Activated naive CD8-positive, alpha-beta T cell treated with anti-CD3 and anti-CD28 coated beads, Interleukin-2, amount 10 ng/mL, durations not matched to agents 7 days and 5 days (primary cell): ENCODE measurements at regions not wholly inside any gene's neighbourhood (a gene's known extent, or its start where the extent isn't known, plus 50 kb on each side); places are given as distances from the start of the nearest gene placed in this dataset.

Experiments
- ATAC-seq: fragments of 150-1000 bp; cut with Tn5 transposase; one replicate; pipeline ENCODE4 v1.10.0; 2021; ENCODE audit warnings: low read depth, moderate library complexity
- POLR2A ChIA-PET: fragments of 350-600 bp; sonication (Branson Sonifier 250); formaldehyde crosslinking; loops from one replicate; lab custom pipeline; 2021; ENCODE audit warnings: antibody characterized with exemption; lab: Charles Lee
- DNase-seq: peaks from one replicate; pipeline ENCODE4 v3.0.0; 2021
- H3K27ac Mint-ChIP-seq: one replicate; pipeline ENCODE4 v1.8.0; 2022; ENCODE audit warnings: mild to moderate bottlenecking, mixed read lengths
- H3K27me3 Mint-ChIP-seq: one replicate; pipeline ENCODE4 v1.8.0; 2022; ENCODE audit warnings: mild to moderate bottlenecking, moderate library complexity, mixed read lengths
- H3K36me3 Mint-ChIP-seq: one replicate; pipeline ENCODE4 v1.8.0; 2021; ENCODE audit warnings: mild to moderate bottlenecking, mixed read lengths
- H3K4me1 Mint-ChIP-seq: one replicate; pipeline ENCODE4 v1.8.0; 2021; ENCODE audit warnings: mixed read lengths
- H3K4me3 Mint-ChIP-seq: one replicate; pipeline ENCODE4 v1.8.0; 2022; ENCODE audit warnings: mild to moderate bottlenecking, moderate library complexity, mixed read lengths
- H3K9me3 Mint-ChIP-seq: one replicate; pipeline ENCODE4 v1.8.0; 2021; ENCODE audit warnings: mixed read lengths

DNA sequence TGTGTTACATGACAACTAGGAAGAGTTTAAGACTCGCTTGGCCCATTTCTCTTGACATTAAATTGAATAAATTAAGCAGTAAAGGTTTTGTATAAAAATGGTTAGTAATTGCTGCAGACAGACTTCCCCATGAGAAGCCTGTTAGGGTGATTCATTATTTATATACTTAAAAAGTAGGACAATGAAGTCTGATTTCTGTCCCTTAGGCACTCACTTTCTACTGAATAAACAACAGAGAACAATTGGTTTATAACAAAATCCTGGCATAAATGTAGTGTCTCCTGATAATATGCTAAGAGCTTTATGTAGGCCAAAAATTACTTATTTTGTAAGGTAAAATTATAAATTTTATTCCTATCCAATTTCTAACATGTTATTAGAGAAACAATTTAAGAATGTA, 2138.5 kb upstream of the PCDH20 start:
- Mint-ChIP-seq H3K36me3 (no peaks in the 10 kb centered on the region), H3K4me3 (no peak overlapping the region), H3K4me1 (no peaks in the 10 kb centered on the region), H3K9me3 (no peaks in the 10 kb centered on the region), H3K27ac (no peak overlapping the region), H3K27me3 (no peaks in the 10 kb centered on the region)
- POLR2A ChIA-PET: no interaction called here
- DNase-seq: no peak
- ATAC-seq: no peak

DNA sequence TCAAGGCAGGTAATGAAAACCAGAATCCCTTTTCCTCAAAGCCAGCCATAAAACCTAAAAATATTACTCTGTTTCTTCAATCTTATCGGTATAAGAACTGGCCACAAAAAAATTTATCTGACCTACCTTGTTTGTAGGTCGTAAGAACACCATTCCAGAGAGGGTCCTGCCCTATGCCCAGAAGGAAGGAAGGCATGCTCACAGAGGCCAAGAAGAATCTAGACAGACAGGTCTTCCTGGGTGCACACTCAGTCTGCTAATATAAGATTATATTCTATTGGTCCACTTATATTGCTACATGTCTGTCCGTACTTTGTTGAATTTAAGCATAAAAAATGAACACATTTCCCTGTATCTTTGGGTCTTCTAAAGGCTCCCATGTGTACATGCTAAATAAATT, 2136.1 kb upstream of the PCDH20 start:
- Mint-ChIP-seq H3K27ac (no peak overlapping the region), H3K9me3 (no peaks in the 10 kb centered on the region), H3K4me1 (no peaks in the 10 kb centered on the region), H3K4me3 (no peak overlapping the region), H3K36me3 (no peaks in the 10 kb centered on the region), H3K27me3 (no peaks in the 10 kb centered on the region)
- DNase-seq (no peak), ATAC-seq (no peak)
- POLR2A ChIA-PET: no interaction called here

DNA sequence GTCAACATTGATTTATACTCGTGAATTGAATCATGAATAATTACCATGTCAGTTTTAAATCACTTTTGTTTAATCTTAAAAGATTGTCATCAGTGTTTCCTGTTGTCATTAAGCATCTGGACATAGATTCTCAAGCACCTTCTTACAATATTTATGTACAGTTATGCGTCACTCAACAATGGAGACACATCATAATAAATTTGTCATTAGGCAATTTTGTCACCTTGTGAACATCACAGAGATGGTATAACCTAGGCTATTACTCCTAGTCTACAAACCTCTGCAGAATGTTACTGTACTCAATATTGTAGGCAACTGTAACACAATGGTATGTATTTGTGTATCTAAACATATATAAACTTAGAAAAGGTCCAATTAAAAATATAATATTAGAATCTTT, 2130.9 kb upstream of the PCDH20 start:
- ATAC-seq (no peak), DNase-seq (no peak)
- H3K36me3 Mint-ChIP-seq: no peaks in the 10 kb centered on the region
- no peak overlapping the region for H3K4me3 Mint-ChIP-seq
- no peak overlapping the region for H3K27ac Mint-ChIP-seq
- H3K9me3 Mint-ChIP-seq: peaks cover 3% of the 10 kb centered on the region
- no peaks in the 10 kb centered on the region for H3K27me3 Mint-ChIP-seq
- POLR2A ChIA-PET: no interaction called here
- H3K4me1 Mint-ChIP-seq: no peaks in the 10 kb centered on the region

DNA sequence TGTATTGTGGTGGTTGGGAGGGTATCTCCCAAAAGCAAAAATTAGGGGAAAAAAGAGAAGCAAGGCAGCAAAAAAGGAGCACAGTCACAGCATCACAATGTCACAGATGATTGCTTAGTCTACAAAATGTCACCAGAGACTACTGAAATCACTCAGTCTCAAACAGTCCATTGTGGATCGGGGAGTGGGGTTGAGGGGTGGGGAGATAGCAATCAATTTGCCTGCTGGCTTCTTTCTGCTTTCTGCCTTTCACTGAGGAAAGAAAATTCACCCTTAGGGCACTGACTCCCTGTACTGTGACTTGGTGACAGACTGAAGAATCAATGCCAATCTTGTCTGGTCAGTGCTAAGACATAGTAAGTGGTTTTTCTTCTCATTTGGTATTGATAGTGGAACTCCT, 2127.1 kb upstream of the PCDH20 start:
- ATAC-seq: no peak
- no peaks in the 10 kb centered on the region for H3K4me1 Mint-ChIP-seq
- no peak overlapping the region for H3K4me3 Mint-ChIP-seq
- no peak for DNase-seq
- H3K36me3 Mint-ChIP-seq: no peaks in the 10 kb centered on the region
- POLR2A ChIA-PET: no interaction called here
- H3K27ac Mint-ChIP-seq: no peak overlapping the region
- H3K9me3 Mint-ChIP-seq: peaks cover 5% of the 10 kb centered on the region
- no peaks in the 10 kb centered on the region for H3K27me3 Mint-ChIP-seq

DNA sequence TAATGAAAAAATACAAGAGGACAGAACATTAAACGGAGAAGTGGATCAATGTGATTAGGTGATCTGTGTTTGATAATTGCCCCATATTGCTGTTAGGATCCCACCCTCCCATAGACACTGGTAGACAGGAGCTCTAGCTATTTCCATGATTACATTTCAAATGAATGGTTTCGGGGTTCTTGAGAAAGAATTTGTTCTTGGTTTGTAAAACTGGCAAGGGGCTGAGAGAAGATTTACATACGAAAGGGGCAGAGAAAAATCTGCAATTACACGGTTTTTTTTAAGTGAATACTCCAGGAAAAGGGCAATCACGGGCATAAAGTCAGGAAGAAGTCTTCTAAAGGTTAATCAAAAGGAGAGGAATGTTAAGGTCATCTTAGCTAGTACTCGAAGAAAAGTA, 2125.7 kb upstream of the PCDH20 start:
- Mint-ChIP-seq H3K4me3 (no peak overlapping the region), H3K36me3 (no peaks in the 10 kb centered on the region), H3K27ac (no peak overlapping the region), H3K9me3 (peaks cover 6% of the 10 kb centered on the region), H3K4me1 (no peaks in the 10 kb centered on the region), H3K27me3 (no peaks in the 10 kb centered on the region)
- no peak for DNase-seq
- POLR2A ChIA-PET: no interaction called here
- no peak for ATAC-seq

DNA sequence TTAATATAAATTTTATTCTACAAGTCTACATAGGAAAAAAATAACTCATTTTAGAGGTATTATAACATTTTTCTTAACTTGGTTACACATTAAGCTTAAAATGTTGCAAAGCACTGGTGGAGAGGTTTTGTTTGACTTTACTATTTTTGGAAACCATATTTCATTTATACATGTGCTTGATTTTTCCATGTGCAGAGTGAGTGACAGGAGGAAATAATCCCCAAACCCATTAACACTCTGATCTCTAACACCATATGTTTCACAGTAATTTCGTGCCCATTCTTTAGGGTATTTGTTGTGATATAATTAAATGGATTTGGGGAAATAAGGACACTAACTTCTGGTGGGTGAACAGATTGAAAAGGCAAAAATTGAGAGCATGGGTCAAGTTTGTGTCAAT, 2124.4 kb upstream of the PCDH20 start:
- DNase-seq (no peak), ATAC-seq (no peak)
- Mint-ChIP-seq H3K27ac (no peak overlapping the region), H3K9me3 (peaks cover 6% of the 10 kb centered on the region), H3K4me1 (no peaks in the 10 kb centered on the region), H3K27me3 (no peaks in the 10 kb centered on the region), H3K4me3 (no peak overlapping the region), H3K36me3 (no peaks in the 10 kb centered on the region)
- POLR2A ChIA-PET: no interaction called here

DNA sequence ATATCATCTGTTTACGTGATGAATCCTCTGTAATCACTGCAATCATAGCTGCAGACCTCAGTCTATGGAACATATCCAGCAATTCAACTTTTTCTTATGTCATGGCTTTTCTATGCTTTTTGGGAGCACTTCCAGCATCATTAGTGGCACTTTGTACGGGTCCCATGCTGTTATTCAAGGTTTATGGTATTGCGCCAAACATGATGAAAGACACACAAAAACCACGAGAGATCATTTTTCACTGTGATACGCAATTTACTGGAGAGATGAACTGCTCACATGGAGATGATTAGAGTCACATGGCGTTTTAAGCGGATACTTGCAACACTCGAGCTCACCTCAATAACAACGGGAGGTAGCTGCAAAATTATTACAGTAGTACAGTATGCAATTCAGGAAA, 2101.7 kb upstream of the PCDH20 start:
- Mint-ChIP-seq H3K36me3 (no peaks in the 10 kb centered on the region), H3K4me3 (no peak overlapping the region), H3K27ac (no peak overlapping the region), H3K27me3 (no peaks in the 10 kb centered on the region), H3K9me3 (no peaks in the 10 kb centered on the region), H3K4me1 (no peaks in the 10 kb centered on the region)
- no peak for ATAC-seq
- POLR2A ChIA-PET: no interaction called here
- DNase-seq: no peak

DNA sequence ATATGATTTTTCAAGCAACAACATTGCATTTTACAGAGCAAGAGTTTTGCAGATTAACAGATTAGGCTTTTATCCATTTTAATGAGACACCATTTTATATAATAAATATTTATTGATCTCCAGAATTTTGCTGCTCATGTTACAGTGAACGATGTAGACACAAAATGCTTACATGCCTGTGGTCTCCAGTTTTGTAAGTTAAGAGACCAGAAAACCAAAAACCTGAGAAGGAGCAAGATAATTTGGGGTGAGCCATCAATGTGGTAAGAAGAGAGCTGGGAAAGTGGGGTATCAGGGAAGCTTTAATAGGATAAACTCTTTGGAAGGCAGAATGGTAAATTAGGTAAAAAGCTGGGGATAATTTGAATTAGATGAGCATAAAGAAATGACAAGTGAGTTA, 2100.5 kb upstream of the PCDH20 start:
- H3K36me3 Mint-ChIP-seq: no peaks in the 10 kb centered on the region
- no peak for ATAC-seq

DNA sequence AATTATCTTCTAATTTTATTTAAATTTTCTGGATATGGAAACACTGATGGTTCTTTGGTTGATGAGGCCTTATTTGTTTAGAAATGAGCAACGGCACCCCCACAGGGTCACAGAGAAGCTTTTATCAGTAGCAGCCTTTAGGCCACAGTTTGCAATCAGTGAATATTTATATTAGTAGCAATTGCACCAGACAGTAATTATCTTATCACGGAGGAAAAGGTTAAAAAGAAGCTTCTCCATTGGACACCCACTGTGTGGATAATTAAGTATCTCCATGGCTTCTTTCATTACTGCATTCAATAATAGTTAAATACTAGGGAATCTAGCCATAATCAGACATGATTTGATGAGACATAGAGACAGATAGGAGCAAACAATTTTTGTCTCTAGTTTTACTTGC, 2099.2 kb upstream of the PCDH20 start:
- POLR2A ChIA-PET: no interaction called here
- ATAC-seq (no peak), DNase-seq (no peak)
- Mint-ChIP-seq H3K4me1 (no peaks in the 10 kb centered on the region), H3K9me3 (no peaks in the 10 kb centered on the region), H3K4me3 (no peak overlapping the region), H3K27ac (no peak overlapping the region), H3K36me3 (no peaks in the 10 kb centered on the region), H3K27me3 (no peaks in the 10 kb centered on the region)

More for the DNA sequence above, 2100.5 kb upstream of the PCDH20 start:
- no peaks in the 10 kb centered on the region for H3K9me3 Mint-ChIP-seq
- POLR2A ChIA-PET: no interaction called here
- no peaks in the 10 kb centered on the region for H3K4me1 Mint-ChIP-seq
- H3K4me3 Mint-ChIP-seq: no peak overlapping the region
- H3K27ac Mint-ChIP-seq: no peak overlapping the region
- H3K27me3 Mint-ChIP-seq: no peaks in the 10 kb centered on the region
- DNase-seq: no peak

DNA sequence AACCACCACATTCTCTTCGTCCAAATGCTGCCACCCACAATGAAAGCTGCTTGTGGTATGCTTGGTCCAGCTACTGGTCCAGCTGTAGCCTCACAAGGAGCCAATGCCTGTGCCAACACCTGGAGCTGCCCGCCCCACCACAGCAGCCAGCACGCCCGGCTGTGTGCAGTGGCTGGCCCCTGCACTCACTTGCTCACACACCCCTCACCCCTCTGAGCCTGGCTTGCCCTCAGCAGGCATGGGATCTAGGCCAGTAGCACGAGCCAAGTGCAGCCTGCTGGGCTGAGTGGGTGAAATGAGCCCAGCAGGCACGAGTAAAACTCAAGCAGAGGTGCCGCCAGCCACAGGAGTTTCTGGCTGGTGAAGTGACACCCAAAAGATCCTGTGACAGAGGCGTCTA, 2096.4 kb upstream of the PCDH20 start:
- Mint-ChIP-seq H3K4me1 (no peaks in the 10 kb centered on the region), H3K4me3 (no peak overlapping the region), H3K9me3 (no peaks in the 10 kb centered on the region), H3K27ac (no peak overlapping the region), H3K36me3 (no peaks in the 10 kb centered on the region), H3K27me3 (no peaks in the 10 kb centered on the region)
- POLR2A ChIA-PET: no interaction called here
- DNase-seq (no peak), ATAC-seq (no peak)

DNA sequence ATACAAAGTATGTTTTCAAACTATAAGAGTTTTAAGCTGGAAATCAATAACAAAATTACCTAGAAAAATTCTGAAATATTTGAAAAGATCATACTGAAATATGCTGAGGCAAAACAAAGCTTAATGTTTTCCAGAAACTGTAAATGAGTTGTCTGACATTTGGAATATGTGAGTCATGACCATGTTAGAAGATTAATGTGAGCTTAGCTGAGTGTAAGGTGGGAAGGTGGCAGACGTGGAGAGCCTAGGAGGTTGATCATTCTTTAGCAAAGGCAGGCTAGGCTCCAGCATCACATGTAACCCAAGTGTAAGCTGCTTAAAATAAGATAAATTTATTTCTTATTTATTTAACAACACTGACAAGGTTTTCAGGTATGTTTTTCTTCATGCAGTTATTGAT, 2086.1 kb upstream of the PCDH20 start:
- no peak for DNase-seq
- POLR2A ChIA-PET: no interaction called here
- Mint-ChIP-seq H3K36me3 (no peaks in the 10 kb centered on the region), H3K4me3 (no peak overlapping the region), H3K27me3 (no peaks in the 10 kb centered on the region), H3K27ac (no peak overlapping the region), H3K4me1 (no peaks in the 10 kb centered on the region), H3K9me3 (peaks cover 5% of the 10 kb centered on the region)
- ATAC-seq: no peak

DNA sequence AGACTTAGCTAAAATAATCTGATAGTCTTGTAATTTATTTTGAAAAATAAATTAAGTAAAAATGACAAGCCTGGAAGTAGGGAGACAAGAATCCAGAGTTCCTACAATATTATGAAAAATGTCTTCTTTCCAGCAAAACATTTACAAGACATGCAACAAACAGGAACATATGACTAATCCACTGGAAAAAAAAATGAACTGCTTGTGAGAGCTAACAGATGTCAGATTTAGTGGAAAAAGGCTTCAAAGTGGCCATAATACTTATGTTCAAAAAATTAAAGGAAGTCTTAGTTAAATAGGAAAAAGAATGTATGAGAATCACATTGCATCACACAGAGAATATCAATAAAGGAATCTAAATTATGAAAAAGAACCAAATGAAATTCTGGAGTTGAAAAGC, 2082.0 kb upstream of the PCDH20 start:
- H3K36me3 Mint-ChIP-seq: no peaks in the 10 kb centered on the region
- H3K4me3 Mint-ChIP-seq: no peak overlapping the region
- no peak for ATAC-seq
- peaks cover 4% of the 10 kb centered on the region for H3K9me3 Mint-ChIP-seq
- H3K27ac Mint-ChIP-seq: no peak overlapping the region
- no peaks in the 10 kb centered on the region for H3K27me3 Mint-ChIP-seq
- POLR2A ChIA-PET: no interaction called here
- DNase-seq: no peak
- H3K4me1 Mint-ChIP-seq: no peaks in the 10 kb centered on the region

DNA sequence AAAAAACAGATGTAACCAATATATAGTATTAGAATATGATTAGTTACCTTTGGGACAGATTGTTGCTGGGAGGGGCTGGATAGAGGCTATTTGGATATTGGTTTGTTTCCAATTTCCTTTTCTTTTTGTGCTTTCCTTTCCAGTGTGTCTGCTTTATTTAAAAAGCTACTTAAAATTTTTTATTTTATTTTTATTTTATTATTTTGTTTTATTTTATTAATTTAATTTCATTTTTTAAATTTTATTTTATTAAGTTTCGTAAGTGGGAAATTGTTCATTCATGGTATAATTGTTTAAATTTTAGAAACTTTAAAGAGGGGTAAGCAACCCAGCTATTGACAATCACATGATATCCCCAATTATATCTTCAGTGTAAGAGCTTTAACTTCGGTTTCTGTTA, 2077.0 kb upstream of the PCDH20 start:
- no peaks in the 10 kb centered on the region for H3K4me1 Mint-ChIP-seq
- H3K4me3 Mint-ChIP-seq: no peak overlapping the region
- no peak overlapping the region for H3K27ac Mint-ChIP-seq
- no peaks in the 10 kb centered on the region for H3K27me3 Mint-ChIP-seq
- no peak for ATAC-seq
- no peaks in the 10 kb centered on the region for H3K9me3 Mint-ChIP-seq
- POLR2A ChIA-PET: no interaction called here
- no peak for DNase-seq
- H3K36me3 Mint-ChIP-seq: no peaks in the 10 kb centered on the region

DNA sequence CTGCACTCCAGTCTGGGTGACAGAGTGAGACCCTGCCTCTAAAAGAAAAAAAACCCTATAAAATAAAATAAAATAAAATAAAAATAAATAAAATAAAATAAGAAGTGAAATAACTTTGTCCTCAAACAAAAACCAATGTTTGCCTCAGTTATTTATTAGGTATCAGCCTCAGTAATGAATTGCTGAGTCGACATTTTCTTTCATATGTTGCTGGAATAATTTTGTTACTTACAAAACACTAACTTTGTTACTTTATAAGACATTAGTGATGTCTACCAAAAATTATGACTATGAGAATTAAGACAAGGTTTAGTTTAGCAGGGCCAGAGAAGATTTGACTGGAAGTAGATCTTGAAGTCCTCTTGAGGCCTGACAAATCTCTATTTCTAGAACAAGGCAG, 2074.5 kb upstream of the PCDH20 start:
- POLR2A ChIA-PET: no interaction called here
- no peak for ATAC-seq
- Mint-ChIP-seq H3K4me3 (no peak overlapping the region), H3K36me3 (no peaks in the 10 kb centered on the region), H3K27me3 (no peaks in the 10 kb centered on the region), H3K27ac (no peak overlapping the region), H3K9me3 (peaks cover 1% of the 10 kb centered on the region), H3K4me1 (no peaks in the 10 kb centered on the region)
- no peak for DNase-seq

DNA sequence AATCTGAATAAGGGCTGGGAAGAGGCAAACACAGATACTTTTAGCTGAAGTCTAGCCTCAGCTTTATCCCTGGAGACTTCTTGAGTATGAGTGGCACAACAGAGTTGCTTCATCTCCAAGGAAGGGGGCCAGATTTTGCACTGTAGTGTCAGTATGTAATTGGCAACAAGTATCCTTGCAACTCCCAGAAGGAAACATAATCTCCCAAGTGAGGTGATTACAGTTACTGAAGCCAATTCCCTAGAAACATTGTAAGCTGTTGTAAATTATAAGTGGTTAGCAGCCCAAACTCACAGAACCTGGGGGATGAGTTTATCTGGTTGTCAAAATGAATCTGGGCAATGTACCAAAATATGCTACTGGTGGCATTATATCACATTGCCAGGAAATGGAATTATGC, 2065.7 kb upstream of the PCDH20 start:
- no peak overlapping the region for H3K27ac Mint-ChIP-seq
- H3K27me3 Mint-ChIP-seq: no peaks in the 10 kb centered on the region
- DNase-seq (no peak), ATAC-seq (no peak)
- no peak overlapping the region for H3K4me3 Mint-ChIP-seq
- POLR2A ChIA-PET: no interaction called here
- no peaks in the 10 kb centered on the region for H3K36me3 Mint-ChIP-seq
- peaks cover 2% of the 10 kb centered on the region for H3K9me3 Mint-ChIP-seq
- no peaks in the 10 kb centered on the region for H3K4me1 Mint-ChIP-seq
